Astrocyte (in vitro differentiated cells and primary cell): ENCODE measurements at regions not wholly inside any gene's neighbourhood (a gene's known extent, or its start where the extent isn't known, plus 50 kb on each side); places are given as distances from the start of the nearest gene placed in this dataset.

Experiments
- DNase-seq: peaks from one replicate; pipeline ENCODE4 v3.0.0-alpha.2; 2010; ENCODE audit warnings: low read depth
- FAIRE-seq: peaks from 2 replicates; lab custom pipeline; 2011; peaks lifted over from hg19 to GRCh38; lab: Jason Lieb, UNC
- H2AFZ ChIP-seq: 2 replicates; pipeline ENCODE4 v1.6.0; 2012; ENCODE audit warnings: low read depth, low read length, inconsistent platforms
- H3K27ac ChIP-seq: 2 replicates; pipeline ENCODE4 v1.5.1; 2011; ENCODE audit warnings: low read depth, low read length, inconsistent platforms
- H3K27me3 ChIP-seq: 2 replicates; pipeline ENCODE4 v1.6.0; 2011; ENCODE audit warnings: low read length, inconsistent platforms; ENCODE audit not compliant: insufficient read depth
- H3K36me3 ChIP-seq: 2 replicates; pipeline ENCODE4 v1.5.1; 2011; ENCODE audit warnings: low read length, inconsistent platforms; ENCODE audit not compliant: insufficient read depth
- H3K4me1 ChIP-seq: 2 replicates; pipeline ENCODE4 v1.5.1; 2011; ENCODE audit warnings: low read length, inconsistent platforms; ENCODE audit not compliant: insufficient read depth
- H3K4me2 ChIP-seq: 2 replicates; pipeline ENCODE4 v1.6.0; 2012; ENCODE audit warnings: low read length, inconsistent platforms
- H3K4me3 ChIP-seq: 2 replicates; pipeline ENCODE4 v1.5.1; 2011; ENCODE audit warnings: low read depth, mild to moderate bottlenecking, low read length, inconsistent platforms; ENCODE audit not compliant: insufficient read depth
- H3K79me2 ChIP-seq: 2 replicates; pipeline ENCODE4 v1.6.0; 2012; ENCODE audit warnings: mild to moderate bottlenecking, low read length, inconsistent platforms; ENCODE audit not compliant: insufficient read depth
- H3K9ac ChIP-seq: 2 replicates; pipeline ENCODE4 v1.6.0; 2012; ENCODE audit warnings: mild to moderate bottlenecking, low read length, inconsistent platforms
- H3K9me3 ChIP-seq: 2 replicates; pipeline ENCODE4 v1.5.1; 2012; ENCODE audit warnings: low read depth, mild to moderate bottlenecking, low read length, inconsistent platforms; ENCODE audit not compliant: insufficient read depth
- H4K20me1 ChIP-seq: 2 replicates; pipeline ENCODE4 v1.6.0; 2012; ENCODE audit warnings: low read length, inconsistent platforms; ENCODE audit not compliant: insufficient read depth
- H3K27ac Mint-ChIP-seq: one replicate; pipeline ENCODE4 v1.8.0; 2021; ENCODE audit warnings: mild to moderate bottlenecking, mixed read lengths; ENCODE audit not compliant: unreplicated experiment
- H3K27me3 Mint-ChIP-seq: one replicate; pipeline ENCODE4 v1.8.0; 2021; ENCODE audit warnings: low read depth, mixed read lengths; ENCODE audit not compliant: unreplicated experiment
- H3K36me3 Mint-ChIP-seq: one replicate; pipeline ENCODE4 v1.8.0; 2021; ENCODE audit warnings: low read depth, mixed read lengths; ENCODE audit not compliant: unreplicated experiment
- H3K4me1 Mint-ChIP-seq: one replicate; pipeline ENCODE4 v1.8.0; 2021; ENCODE audit warnings: low read depth, mixed read lengths; ENCODE audit not compliant: unreplicated experiment
- H3K4me3 Mint-ChIP-seq: one replicate; pipeline ENCODE4 v1.8.0; 2021; ENCODE audit warnings: mild to moderate bottlenecking, moderate library complexity, mixed read lengths; ENCODE audit not compliant: unreplicated experiment
- H3K9me3 Mint-ChIP-seq: one replicate; pipeline ENCODE4 v1.8.0; 2021; ENCODE audit warnings: mild to moderate bottlenecking, mixed read lengths; ENCODE audit not compliant: unreplicated experiment
- CTCF ChIP-seq: IDR thresholded peaks from 2 replicates; pipeline ENCODE4 v1.5.1; 2011; ENCODE audit warnings: low read depth, mild to moderate bottlenecking, inconsistent platforms, low read length, moderate library complexity; ENCODE audit not compliant: insufficient read depth
- EZH2 ChIP-seq: IDR thresholded peaks from 2 replicates; pipeline ENCODE4 v1.6.1; 2012; ENCODE audit warnings: mild to moderate bottlenecking, low read length, inconsistent platforms; ENCODE audit not compliant: insufficient read depth

GRCh38 chr12:16685107-16685506 lies 79.1 kb upstream of the LMO3 start:
- no peaks in the 10 kb centered on the region for H3K27me3 ChIP-seq
- Mint-ChIP-seq H3K27ac (no peak overlapping the region), H3K4me1 (no peaks in the 10 kb centered on the region), H3K27me3 (no peaks in the 10 kb centered on the region), H3K4me3 (no peak overlapping the region), H3K36me3 (no peaks in the 10 kb centered on the region), H3K9me3 (no peaks in the 10 kb centered on the region)
- DNase-seq (no peak), FAIRE-seq (no peak)
- no peak overlapping the region for H3K4me2 ChIP-seq
- H3K79me2 ChIP-seq = no peaks in the 10 kb centered on the region
- H3K4me1 ChIP-seq = no peaks in the 10 kb centered on the region
- no peaks in the 10 kb centered on the region for H3K36me3 ChIP-seq
- no peak overlapping the region for H2AFZ ChIP-seq
- H3K9ac ChIP-seq = no peak overlapping the region
- TF ChIP-seq EZH2 (no peak), CTCF (peak; percentile 9)
- H3K9me3 ChIP-seq = peaks cover 3% of the 10 kb centered on the region
- H3K27ac ChIP-seq = no peak overlapping the region
- H3K4me3 ChIP-seq = no peak overlapping the region
- no peaks in the 10 kb centered on the region for H4K20me1 ChIP-seq

- no peaks in the 10 kb centered on the region for H4K20me1 ChIP-seq
- no peak overlapping the region for H3K4me3 ChIP-seq
- no peak for TF ChIP-seq CTCF
- no peak for TF ChIP-seq EZH2
- no peak overlapping the region for H3K27ac ChIP-seq
- peaks cover 3% of the 10 kb centered on the region for H3K9me3 ChIP-seq
- H3K9me3 Mint-ChIP-seq = no peaks in the 10 kb centered on the region
- H3K36me3 ChIP-seq = no peaks in the 10 kb centered on the region
- no peaks in the 10 kb centered on the region for H3K36me3 Mint-ChIP-seq
- no peak overlapping the region for H2AFZ ChIP-seq
- no peak overlapping the region for H3K4me3 Mint-ChIP-seq
- no peaks in the 10 kb centered on the region for H3K4me1 ChIP-seq
- H3K27me3 ChIP-seq = no peaks in the 10 kb centered on the region
- FAIRE-seq (no peak), DNase-seq (no peak)
- no peaks in the 10 kb centered on the region for H3K27me3 Mint-ChIP-seq
- no peaks in the 10 kb centered on the region for H3K4me1 Mint-ChIP-seq
- no peak overlapping the region for H3K4me2 ChIP-seq
- no peak overlapping the region for H3K27ac Mint-ChIP-seq
- no peak overlapping the region for H3K9ac ChIP-seq
- no peaks in the 10 kb centered on the region for H3K79me2 ChIP-seq
These were observed 75.2 kb upstream of the LMO3 start for GRCh38 chr12:16681196-16681595.

GRCh38 chr12:16675438-16675837 lies 69.5 kb upstream of the LMO3 start:
- Histone ChIP-seq H3K4me2 (no peak overlapping the region), H3K36me3 (no peaks in the 10 kb centered on the region), H3K4me3 (no peak overlapping the region), H2AFZ (no peak overlapping the region), H4K20me1 (no peaks in the 10 kb centered on the region), H3K4me1 (no peaks in the 10 kb centered on the region), H3K27ac (no peak overlapping the region), H3K27me3 (no peaks in the 10 kb centered on the region), H3K79me2 (no peaks in the 10 kb centered on the region), H3K9me3 (no peaks in the 10 kb centered on the region), H3K9ac (no peak overlapping the region)
- no peak for DNase-seq
- H3K27ac Mint-ChIP-seq = no peak overlapping the region
- H3K4me3 Mint-ChIP-seq = no peak overlapping the region
- H3K9me3 Mint-ChIP-seq = no peaks in the 10 kb centered on the region
- no peaks in the 10 kb centered on the region for H3K36me3 Mint-ChIP-seq
- no peak for TF ChIP-seq EZH2
- no peak for TF ChIP-seq CTCF
- no peak for FAIRE-seq
- no peaks in the 10 kb centered on the region for H3K27me3 Mint-ChIP-seq
- H3K4me1 Mint-ChIP-seq = peaks cover 3% of the 10 kb centered on the region
